H9 (cell line): ENCODE measurements at regions not wholly inside any gene's neighbourhood (a gene's known extent, or its start where the extent isn't known, plus 50 kb on each side); places are given as distances from the start of the nearest gene placed in this dataset.
"Not testable (repeated sequence)": the region's sequence is repeated elsewhere in the genome, so short reads cannot be mapped to it uniquely, and the experiment has no call there.

ENCODE experiments used
- DNase-seq: peaks from one replicate; pipeline ENCODE4 v3.0.0-alpha.2; 2017
- H2AFZ ChIP-seq: one replicate; pipeline ENCODE4 v1.6.1; 2013; ENCODE audit warnings: mild to moderate bottlenecking, low read length, control low read depth, moderate library complexity
- H2AK5ac ChIP-seq: 2 replicates; pipeline ENCODE4 v1.6.1; 2013; ENCODE audit warnings: low read length, control low read depth, mixed read lengths; ENCODE audit not compliant: insufficient read length
- H2BK120ac ChIP-seq: one replicate; pipeline ENCODE4 v1.6.1; 2013; ENCODE audit warnings: low read depth, mild to moderate bottlenecking, low read length, control low read depth, inconsistent platforms; ENCODE audit not compliant: poor library complexity, severe bottlenecking
- H2BK12ac ChIP-seq: 2 replicates; pipeline ENCODE4 v1.6.1; 2013; ENCODE audit warnings: low read length, control low read depth, mixed read lengths, low read depth; ENCODE audit not compliant: insufficient read length
- H2BK15ac ChIP-seq: 2 replicates; pipeline ENCODE4 v1.6.1; 2013; ENCODE audit warnings: low read depth, low read length, control low read depth
- H2BK20ac ChIP-seq: one replicate; pipeline ENCODE4 v1.6.1; 2013; ENCODE audit warnings: low read depth, mild to moderate bottlenecking, low read length, control low read depth, inconsistent platforms; ENCODE audit not compliant: poor library complexity, severe bottlenecking
- H2BK5ac ChIP-seq: 2 replicates; pipeline ENCODE4 v1.6.1; 2013; ENCODE audit warnings: low read length, control low read depth, mixed read lengths; ENCODE audit not compliant: insufficient read length
- H3K14ac ChIP-seq: 2 replicates; pipeline ENCODE4 v1.6.1; 2013; ENCODE audit warnings: low read length, control low read depth; ENCODE audit not compliant: insufficient read depth
- H3K18ac ChIP-seq: 2 replicates; pipeline ENCODE4 v1.6.1; 2013; ENCODE audit warnings: low read depth, mild to moderate bottlenecking, mixed read lengths, low read length, control low read depth; ENCODE audit not compliant: insufficient read length
- H3K23ac ChIP-seq: 2 replicates; pipeline ENCODE4 v1.6.1; 2013; ENCODE audit warnings: low read length, control low read depth, mixed read lengths, low read depth; ENCODE audit not compliant: insufficient read length
- H3K23me2 ChIP-seq: 2 replicates; pipeline ENCODE4 v1.6.1; 2013; ENCODE audit warnings: low read depth, mild to moderate bottlenecking, mixed read lengths, low read length, control low read depth; ENCODE audit not compliant: insufficient read length, poor library complexity, severe bottlenecking
- H3K27ac ChIP-seq: 2 replicates; pipeline ENCODE4 v1.5.1; 2013; ENCODE audit warnings: low read length, control low read depth, mixed read lengths, low read depth; ENCODE audit not compliant: insufficient read length
- H3K27me3 ChIP-seq: 2 replicates; pipeline ENCODE4 v1.6.1; 2013; ENCODE audit warnings: low read length, control low read depth, inconsistent platforms; ENCODE audit not compliant: insufficient read depth
- H3K4ac ChIP-seq: 2 replicates; pipeline ENCODE4 v1.6.1; 2013; ENCODE audit warnings: low read depth, mild to moderate bottlenecking, control low read depth, inconsistent platforms, low read length, moderate library complexity
- H3K4me1 ChIP-seq: 2 replicates; pipeline ENCODE4 v1.6.1; 2013; ENCODE audit warnings: low read length, control low read depth, inconsistent platforms; ENCODE audit not compliant: insufficient read depth
- H3K4me2 ChIP-seq: 2 replicates; pipeline ENCODE4 v1.6.1; 2013; ENCODE audit warnings: low read length, control low read depth, mixed read lengths; ENCODE audit not compliant: insufficient read length, insufficient read depth
- H3K56ac ChIP-seq: 2 replicates; pipeline ENCODE4 v1.6.1; 2013; ENCODE audit warnings: low read depth, mild to moderate bottlenecking, mixed read lengths, low read length, control low read depth; ENCODE audit not compliant: insufficient read length
- H3K79me1 ChIP-seq: 2 replicates; pipeline ENCODE4 v1.6.1; 2013; ENCODE audit warnings: low read depth, mild to moderate bottlenecking, moderate library complexity, low read length, control low read depth, inconsistent platforms; ENCODE audit not compliant: insufficient read depth, poor library complexity, severe bottlenecking
- H3K79me2 ChIP-seq: 2 replicates; pipeline ENCODE4 v1.6.1; 2013; ENCODE audit warnings: low read length, control low read depth, inconsistent platforms; ENCODE audit not compliant: insufficient read depth
- H3K9ac ChIP-seq: 2 replicates; pipeline ENCODE4 v1.6.1; 2013; ENCODE audit warnings: low read length, control low read depth, mixed read lengths; ENCODE audit not compliant: insufficient read length; ENCODE audit errors: extremely low read depth
- H3K9me3 ChIP-seq: one replicate; pipeline ENCODE4 v1.6.1; 2013; ENCODE audit warnings: low read depth, low read length, inconsistent platforms; ENCODE audit not compliant: control insufficient read depth
- H3T11ph ChIP-seq: one replicate; pipeline ENCODE4 v1.6.1; 2013; ENCODE audit warnings: mild to moderate bottlenecking, low read length, control low read depth, inconsistent platforms
- H4K20me1 ChIP-seq: one replicate; pipeline ENCODE4 v1.6.1; 2013; ENCODE audit not compliant: control insufficient read depth, insufficient read length, insufficient read depth
- H4K5ac ChIP-seq: 2 replicates; pipeline ENCODE4 v1.6.1; 2013; ENCODE audit warnings: low read depth, mild to moderate bottlenecking, mixed read lengths, low read length, control low read depth; ENCODE audit not compliant: insufficient read length
- H4K8ac ChIP-seq: replicated peaks from 2 replicates; pipeline ENCODE4 v1.6.1; 2013; ENCODE audit warnings: low read length, control low read depth, mixed read lengths, low read depth; ENCODE audit not compliant: insufficient read length
- H4K91ac ChIP-seq: 2 replicates; pipeline ENCODE4 v1.6.1; 2013; ENCODE audit warnings: low read depth, mild to moderate bottlenecking, moderate library complexity, mixed read lengths, low read length, control low read depth; ENCODE audit not compliant: insufficient read length
- H3K27ac Mint-ChIP-seq, 3 experiments: 2 replicates in 2 of 3; 3 replicates in 1 of 3; pipeline ENCODE4 v1.8.0; 2020 to 2021; ENCODE audit warnings: mixed read lengths in 3 of 3, mild to moderate bottlenecking in 1 of 3, moderate library complexity in 1 of 3
- H3K27me3 Mint-ChIP-seq: 2 replicates; pipeline ENCODE4 v1.8.0; 2021; ENCODE audit warnings: low read depth, mild to moderate bottlenecking, moderate library complexity, mixed read lengths
- H3K36me3 Mint-ChIP-seq, 3 experiments: 2 replicates in 2 of 3; 3 replicates in 1 of 3; pipeline ENCODE4 v1.8.0; 2020 to 2021; ENCODE audit warnings: low read depth in 3 of 3, mixed read lengths in 3 of 3; ENCODE audit not compliant: insufficient read depth in 1 of 3
- H3K4me1 Mint-ChIP-seq, 2 experiments: 2 replicates each; pipeline ENCODE4 v1.8.0; 2020; ENCODE audit warnings: mixed read lengths in 2 of 2
- H3K4me3 Mint-ChIP-seq, 2 experiments: 2 replicates in 1 of 2; 3 replicates in 1 of 2; pipeline ENCODE4 v1.8.0; 2020 to 2021; ENCODE audit warnings: mild to moderate bottlenecking in 2 of 2, mixed read lengths in 2 of 2, moderate library complexity in 1 of 2
- H3K9me3 Mint-ChIP-seq, 2 experiments: 2 replicates in 1 of 2; 3 replicates in 1 of 2; pipeline ENCODE4 v1.8.0; 2020; ENCODE audit warnings: mild to moderate bottlenecking in 2 of 2, mixed read lengths in 2 of 2, moderate library complexity in 1 of 2
- CTCF ChIP-seq: fragments of 200-600 bp; sonication (generic); conservative IDR thresholded peaks from 3 replicates; pipeline ENCODE4 v1.8.0; 2021; ENCODE audit warnings: antibody characterized with exemption, mild to moderate bottlenecking
- WGBS: extraction: QIAGEN DNeasy Blood & Tissue Kit; methylation state at CpG from one replicate; pipeline ENCODE4 v1.1.7; 2013; ENCODE audit warnings: missing lambda C conversion rate, low lambda C conversion rate, mixed read lengths; ENCODE audit not compliant: insufficient read length; ENCODE audit errors: extremely low coverage; 5-methylcytosine and 5-hydroxymethylcytosine counted together

DNA sequence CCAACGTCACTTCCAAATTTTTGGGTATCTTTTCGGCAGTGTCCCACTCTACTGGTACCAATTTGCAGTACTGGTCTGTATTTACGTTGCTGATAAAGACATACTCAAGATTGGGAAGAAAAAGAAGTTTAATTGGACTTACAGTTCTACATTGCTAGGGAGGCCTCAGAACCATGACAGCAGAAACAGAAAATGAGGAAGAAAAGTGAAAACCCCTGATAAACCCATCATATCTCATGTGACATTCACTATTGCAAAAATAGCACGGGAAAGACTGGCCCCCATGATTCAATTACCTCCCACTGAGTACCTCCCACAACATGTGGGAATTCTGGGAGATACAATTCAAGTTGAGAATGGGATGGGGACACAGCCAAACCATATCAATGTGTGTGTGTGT, 364.0 kb upstream of the KCND2 start:
- no peak for DNase-seq

DNA sequence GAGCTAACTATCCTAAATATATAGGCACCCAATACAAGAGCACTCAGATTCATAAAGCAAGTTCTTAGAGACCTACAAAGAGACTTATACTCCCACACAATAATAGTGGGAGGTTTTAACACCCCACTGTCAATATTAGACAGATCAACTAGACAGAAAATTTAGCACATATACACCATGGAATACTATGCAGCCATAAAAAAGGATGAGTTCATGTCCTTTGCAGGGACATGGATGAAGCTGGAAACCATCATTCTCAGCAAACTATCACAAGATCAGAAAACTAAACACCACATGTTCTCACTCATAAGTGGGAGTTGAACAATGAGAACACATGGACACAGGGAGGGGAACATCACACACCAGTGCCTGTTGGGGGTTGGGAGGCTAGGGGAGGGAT, 358.9 kb upstream of the KCND2 start:
- not testable (repeated sequence) for H3K4me3 Mint-ChIP-seq, H3K79me1 ChIP-seq, H4K91ac ChIP-seq, H3K18ac ChIP-seq, H3K27me3 ChIP-seq, H3K4ac ChIP-seq, H2BK5ac ChIP-seq, H2BK15ac ChIP-seq, H3K23me2 ChIP-seq, H3K79me2 ChIP-seq, H4K8ac ChIP-seq, H2BK12ac ChIP-seq, H3K56ac ChIP-seq, H4K5ac ChIP-seq, H3K14ac ChIP-seq, H4K20me1 ChIP-seq, H3K4me1 Mint-ChIP-seq, H3K23ac ChIP-seq, H3K27ac Mint-ChIP-seq, H2BK20ac ChIP-seq, H3K9me3 ChIP-seq, DNase-seq, H3T11ph ChIP-seq, H3K9ac ChIP-seq, H2AFZ ChIP-seq, H2AK5ac ChIP-seq, H3K4me1 ChIP-seq, H3K27me3 Mint-ChIP-seq, H3K4me2 ChIP-seq, H2BK120ac ChIP-seq, H3K27ac ChIP-seq
- H3K9me3 Mint-ChIP-seq: peaks cover 4 to 12% of the 10 kb centered on the region in 2 experiments; a peak in 4 of 5 replicates
- peaks cover 0 to 10% (median 4%) of the 10 kb centered on the region in 3 experiments; a peak in 3 of 7 replicates for H3K36me3 Mint-ChIP-seq

More for the DNA sequence above, 364.0 kb upstream of the KCND2 start:
- Mint-ChIP-seq H3K9me3 (peaks cover 0 to 2% of the 10 kb centered on the region in 2 experiments; a peak in 3 of 5 replicates), H3K4me1 (peaks cover 0 to 8% of the 10 kb centered on the region in 2 experiments; a peak in 2 of 4 replicates), H3K27ac (no peak overlapping the region), H3K4me3 (no peak overlapping the region), H3K36me3 (peaks cover 0 to 3% (median 0%) of the 10 kb centered on the region in 3 experiments; a peak in 2 of 7 replicates), H3K27me3 (no peaks in the 10 kb centered on the region)
- Histone ChIP-seq H2BK20ac (no peak overlapping the region), H3K27me3 (no peaks in the 10 kb centered on the region), H3K79me1 (no peaks in the 10 kb centered on the region), H4K91ac (no peak overlapping the region), H3K23me2 (no peaks in the 10 kb centered on the region), H3K9ac (no peak overlapping the region), H3K27ac (no peak overlapping the region), H3K4me1 (no peaks in the 10 kb centered on the region), H3K9me3 (no peaks in the 10 kb centered on the region), H2BK120ac (no peak overlapping the region), H3K14ac (no peak overlapping the region), H3K23ac (no peak overlapping the region), H2AFZ (no peak overlapping the region), H3K79me2 (no peaks in the 10 kb centered on the region), H2AK5ac (no peak overlapping the region), H2BK12ac (no peak overlapping the region), H3K18ac (no peak overlapping the region), H4K20me1 (no peaks in the 10 kb centered on the region), H2BK5ac (no peak overlapping the region), H4K5ac (no peak overlapping the region), H3K4ac (no peak overlapping the region), H3K4me2 (no peak overlapping the region), H4K8ac (no peak overlapping the region), H3T11ph (no peak overlapping the region), H2BK15ac (no peak overlapping the region), H3K56ac (no peak overlapping the region)
- WGBS: no CpG with 5 or more reads among the region's 4 CpGs
- TF ChIP-seq CTCF: no peak
